ENCODE measurements at regions not wholly inside any gene's neighbourhood (a gene's known extent, or its start where the extent isn't known, plus 50 kb on each side); places are given as distances from the start of the nearest gene placed in this dataset.

GRCh38 chr17:15039366-15039765, 225.8 kb downstream of the PMP22 start:
- peak; percentile 36 for DNase-seq (ENCODE audit: low read depth)

- DNase-seq (ENCODE audit: low read depth) = peak; percentile 15
Measured at GRCh38 chr17:15038656-15039055, 226.5 kb downstream of the PMP22 start.

GRCh38 chr17:15036238-15036637, 228.9 kb downstream of the PMP22 start:
- no peak for DNase-seq (ENCODE audit: low read depth)

- DNase-seq (ENCODE audit: low read depth) = no peak
Measured at GRCh38 chr17:15031975-15032374, 233.2 kb downstream of the PMP22 start.

- no peak for DNase-seq (ENCODE audit: low read depth)
Measured at GRCh38 chr17:15029469-15029868, 235.7 kb downstream of the PMP22 start.

- no peak for DNase-seq (ENCODE audit: low read depth)
Measured at GRCh38 chr17:15027853-15028252, 237.3 kb downstream of the PMP22 start.

GRCh38 chr17:15026088-15026487, 239.0 kb downstream of the PMP22 start:
- DNase-seq (ENCODE audit: low read depth) = no peak

GRCh38 chr17:15023589-15024336, 241.4 kb downstream of the PMP22 start:
- no peak for DNase-seq (ENCODE audit: low read depth)

- no peak for DNase-seq (ENCODE audit: low read depth)
Measured at GRCh38 chr17:15019158-15019557, 246.0 kb downstream of the PMP22 start.

- no peak for DNase-seq (ENCODE audit: low read depth)
Measured at GRCh38 chr17:15012351-15012980, 252.7 kb downstream of the PMP22 start.

- no peak for DNase-seq (ENCODE audit: low read depth)
Measured at GRCh38 chr17:15009087-15009486, 256.0 kb downstream of the PMP22 start.

- no peak for DNase-seq (ENCODE audit: low read depth)
Measured at GRCh38 chr17:15007147-15007553, 258.0 kb downstream of the PMP22 start.

GRCh38 chr17:15006421-15007128, 258.6 kb downstream of the PMP22 start:
- no peak for DNase-seq (ENCODE audit: low read depth)

GRCh38 chr17:15000661-15001060, 264.5 kb downstream of the PMP22 start:
- no peak for DNase-seq (ENCODE audit: low read depth)

- no peak for DNase-seq (ENCODE audit: low read depth)
Measured at GRCh38 chr17:14997290-14997689, 267.8 kb downstream of the PMP22 start.

GRCh38 chr17:14986127-14986526, 279.0 kb downstream of the PMP22 start:
- DNase-seq (ENCODE audit: low read depth) = no peak

GRCh38 chr17:14972844-14973243, 292.3 kb downstream of the PMP22 start:
- DNase-seq (ENCODE audit: low read depth) = no peak

GRCh38 chr17:14971054-14971453, 294.1 kb downstream of the PMP22 start:
- no peak for DNase-seq (ENCODE audit: low read depth)

- no peak for DNase-seq (ENCODE audit: low read depth)
Measured at GRCh38 chr17:14959106-14959648, 305.9 kb downstream of the PMP22 start.

- DNase-seq (ENCODE audit: low read depth) = no peak
Measured at GRCh38 chr17:14953405-14953804, 311.7 kb downstream of the PMP22 start.

- no peak for DNase-seq (ENCODE audit: low read depth)
Measured at GRCh38 chr17:14950686-14951085, 314.4 kb downstream of the PMP22 start.

GRCh38 chr17:14950216-14950615, 314.9 kb downstream of the PMP22 start:
- DNase-seq (ENCODE audit: low read depth) = no peak

GRCh38 chr17:14947671-14948070, 317.5 kb downstream of the PMP22 start:
- DNase-seq (ENCODE audit: low read depth) = no peak
